Epithelial cell of proximal tubule (primary cell): ENCODE measurements at regions not wholly inside any gene's neighbourhood (a gene's known extent, or its start where the extent isn't known, plus 50 kb on each side); places are given as distances from the start of the nearest gene placed in this dataset.

Experiments used
- DNase-seq: peaks from one replicate; pipeline ENCODE4 v3.0.0-alpha.2; 2011; ENCODE audit warnings: low read depth
- H3K4me3 ChIP-seq: 2 replicates; pipeline ENCODE4 v1.5.1; 2011; ENCODE audit warnings: low read depth, mild to moderate bottlenecking, low read length
- TF ChIP-seq, protein P1 (sequence below): conservative IDR thresholded peaks from 2 replicates; pipeline ENCODE4 v1.5.1; 2012; ENCODE audit warnings: low read depth, mild to moderate bottlenecking, low read length

DNA sequence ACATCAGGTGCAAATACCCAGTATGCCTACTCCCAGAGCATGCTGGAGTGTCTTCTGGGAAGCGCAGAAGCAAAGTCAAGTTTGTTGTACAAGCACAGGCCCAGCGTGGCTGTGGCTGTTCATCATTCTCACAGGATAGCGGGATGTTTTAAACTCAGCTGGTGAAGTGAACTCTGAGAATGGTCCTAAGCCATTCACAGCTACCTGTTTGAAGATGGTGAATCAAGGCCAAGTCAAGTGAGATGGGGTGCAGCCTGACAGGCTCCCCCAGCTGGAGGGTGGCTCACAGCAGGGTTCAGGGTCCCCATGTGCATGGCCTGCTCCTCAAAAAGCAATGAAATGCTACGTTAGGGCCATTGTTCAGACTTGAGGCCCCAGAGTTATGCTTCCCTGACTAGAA is 304.7 kb upstream of the FOXQ1 start:
- no peak for DNase-seq

DNA sequence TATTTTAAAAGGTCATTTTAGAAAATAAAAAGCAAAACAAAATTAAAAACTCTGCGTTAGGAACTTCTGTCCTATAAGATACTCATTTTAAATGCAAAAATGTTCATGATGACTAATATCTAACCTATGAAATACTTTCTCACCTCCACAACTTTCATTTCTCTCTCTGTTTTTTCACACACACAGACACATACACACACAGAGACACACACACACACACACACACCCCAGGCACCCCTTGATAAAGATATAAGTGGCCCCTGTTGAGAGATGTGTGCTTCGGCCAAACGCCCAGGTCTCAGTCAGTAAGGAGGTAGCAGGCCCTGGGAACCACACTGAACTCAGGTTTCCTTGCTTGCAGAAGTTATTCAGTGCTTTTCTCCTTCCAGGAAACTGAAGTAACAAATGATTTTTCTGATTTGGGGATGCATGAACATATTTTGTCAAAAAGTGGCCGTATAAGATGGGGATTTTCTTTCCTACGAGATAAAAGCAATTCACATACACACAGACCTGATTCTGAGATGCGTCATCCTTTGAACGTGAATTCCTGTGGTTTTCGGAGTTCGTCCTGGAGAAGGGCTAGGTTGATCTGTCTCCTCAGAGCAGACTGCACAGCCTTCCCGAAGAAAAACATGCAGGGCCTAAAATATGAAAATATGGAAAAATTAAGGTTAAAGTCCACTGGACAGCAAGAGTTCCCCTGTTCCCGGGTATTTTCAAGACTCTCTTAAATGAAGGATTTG is 306.8 kb upstream of the FOXQ1 start:
- no peak for DNase-seq
- TF ChIP-seq, protein P1, sequence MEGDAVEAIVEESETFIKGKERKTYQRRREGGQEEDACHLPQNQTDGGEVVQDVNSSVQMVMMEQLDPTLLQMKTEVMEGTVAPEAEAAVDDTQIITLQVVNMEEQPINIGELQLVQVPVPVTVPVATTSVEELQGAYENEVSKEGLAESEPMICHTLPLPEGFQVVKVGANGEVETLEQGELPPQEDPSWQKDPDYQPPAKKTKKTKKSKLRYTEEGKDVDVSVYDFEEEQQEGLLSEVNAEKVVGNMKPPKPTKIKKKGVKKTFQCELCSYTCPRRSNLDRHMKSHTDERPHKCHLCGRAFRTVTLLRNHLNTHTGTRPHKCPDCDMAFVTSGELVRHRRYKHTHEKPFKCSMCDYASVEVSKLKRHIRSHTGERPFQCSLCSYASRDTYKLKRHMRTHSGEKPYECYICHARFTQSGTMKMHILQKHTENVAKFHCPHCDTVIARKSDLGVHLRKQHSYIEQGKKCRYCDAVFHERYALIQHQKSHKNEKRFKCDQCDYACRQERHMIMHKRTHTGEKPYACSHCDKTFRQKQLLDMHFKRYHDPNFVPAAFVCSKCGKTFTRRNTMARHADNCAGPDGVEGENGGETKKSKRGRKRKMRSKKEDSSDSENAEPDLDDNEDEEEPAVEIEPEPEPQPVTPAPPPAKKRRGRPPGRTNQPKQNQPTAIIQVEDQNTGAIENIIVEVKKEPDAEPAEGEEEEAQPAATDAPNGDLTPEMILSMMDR, result no peak
- H3K4me3 ChIP-seq, result no peak overlapping the region

More for the DNA sequence above, 304.7 kb upstream of the FOXQ1 start:
- TF ChIP-seq, protein P1, result no peak
- H3K4me3 ChIP-seq, result no peak overlapping the region

DNA sequence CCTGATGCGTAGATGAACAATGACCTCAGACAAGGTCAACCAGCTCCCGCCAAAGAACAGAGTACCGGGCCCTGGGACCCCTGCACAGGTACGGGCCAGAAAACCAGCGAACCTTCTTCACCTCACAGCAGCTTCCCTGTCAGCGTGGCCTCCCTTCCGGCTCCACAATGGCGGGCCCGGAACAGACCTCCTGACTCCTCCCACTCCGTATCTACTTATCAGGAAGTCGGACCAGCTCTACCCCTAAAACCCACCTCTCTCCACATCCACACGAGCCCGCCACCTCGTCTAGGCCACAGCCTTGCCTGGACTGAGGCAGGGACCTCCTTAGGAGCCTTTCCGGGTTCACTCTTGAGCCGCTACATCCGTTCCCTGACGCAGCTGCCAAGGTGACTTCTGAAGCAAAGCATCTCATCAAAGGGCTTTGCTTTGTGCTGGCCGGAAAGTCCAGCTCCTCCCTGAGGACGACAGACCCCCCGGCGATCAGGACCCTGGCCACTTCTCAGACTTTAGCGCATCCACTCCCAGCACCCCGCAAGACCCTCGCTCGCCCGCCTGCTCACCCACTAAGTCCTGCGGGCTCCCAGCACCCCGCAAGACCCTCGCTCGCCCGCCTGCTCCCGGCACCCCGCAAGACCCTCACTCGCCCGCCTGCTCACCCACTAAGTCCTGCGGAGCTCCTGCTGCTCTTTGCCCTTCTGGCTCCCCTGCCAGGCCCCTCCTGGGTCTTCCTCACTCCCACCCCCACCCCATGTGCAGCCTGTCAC is 308.3 kb upstream of the FOXQ1 start:
- DNase-seq, result no peak
- TF ChIP-seq, protein P1, result no peak
- no peak overlapping the region for H3K4me3 ChIP-seq

DNA sequence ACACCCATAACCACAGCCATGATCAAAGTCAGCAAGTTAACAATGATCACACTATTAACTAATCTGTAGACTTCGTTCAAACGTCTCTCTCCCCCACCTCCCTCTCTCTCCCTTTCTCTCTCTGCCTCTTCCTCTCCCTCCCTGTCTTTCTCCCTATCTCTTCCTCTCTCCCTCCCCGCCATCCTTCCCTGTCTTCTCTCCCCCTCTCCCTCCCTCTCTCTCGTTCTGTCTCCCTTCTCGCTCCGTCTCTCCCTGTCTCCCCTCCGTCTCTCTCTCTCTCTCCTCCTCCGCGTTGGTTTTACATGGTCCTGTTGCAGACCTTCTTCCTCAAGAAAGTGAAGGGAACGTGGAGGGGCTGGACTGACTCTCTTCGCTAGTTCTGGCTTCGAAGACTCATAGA is 308.9 kb upstream of the FOXQ1 start:
- H3K4me3 ChIP-seq, result no peak overlapping the region
- TF ChIP-seq, protein P1, result no peak

DNA sequence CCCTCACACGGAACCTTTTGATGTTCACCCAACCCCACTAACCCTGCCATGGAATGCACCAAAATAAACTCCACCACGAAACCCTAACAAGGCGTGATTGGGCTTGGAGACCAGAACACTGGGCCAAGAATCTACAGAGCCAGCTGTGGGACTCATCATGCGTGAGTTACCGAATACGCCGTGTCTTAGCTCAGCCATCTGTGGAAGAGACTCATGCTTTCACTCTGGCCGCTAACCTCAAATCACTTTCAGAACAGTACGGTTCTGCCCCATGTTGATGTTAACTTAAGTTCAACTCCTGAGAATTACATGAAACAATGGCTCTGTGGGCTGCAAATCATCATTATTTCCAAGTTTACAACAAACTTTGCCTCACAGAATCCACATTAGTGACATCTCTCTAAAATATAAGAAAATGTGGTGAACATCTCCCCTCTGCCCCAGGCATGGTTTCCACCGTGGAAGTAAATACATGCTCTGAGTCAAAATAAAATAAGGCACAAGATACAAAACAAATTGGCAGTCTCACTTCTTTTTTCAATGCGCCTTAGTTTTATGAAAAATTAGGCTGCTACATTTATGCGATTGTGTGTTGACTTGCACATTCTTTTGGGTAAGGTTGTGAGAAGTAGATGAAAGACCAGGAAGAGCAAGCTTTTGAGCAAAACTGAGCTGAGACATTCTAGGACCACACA is 308.9 kb upstream of the EXOC2 start:
- H3K4me3 ChIP-seq, result no peak overlapping the region
- TF ChIP-seq, protein P1, result no peak
- DNase-seq, result no peak

More for the DNA sequence above, 308.9 kb upstream of the FOXQ1 start:
- DNase-seq, result no peak

DNA sequence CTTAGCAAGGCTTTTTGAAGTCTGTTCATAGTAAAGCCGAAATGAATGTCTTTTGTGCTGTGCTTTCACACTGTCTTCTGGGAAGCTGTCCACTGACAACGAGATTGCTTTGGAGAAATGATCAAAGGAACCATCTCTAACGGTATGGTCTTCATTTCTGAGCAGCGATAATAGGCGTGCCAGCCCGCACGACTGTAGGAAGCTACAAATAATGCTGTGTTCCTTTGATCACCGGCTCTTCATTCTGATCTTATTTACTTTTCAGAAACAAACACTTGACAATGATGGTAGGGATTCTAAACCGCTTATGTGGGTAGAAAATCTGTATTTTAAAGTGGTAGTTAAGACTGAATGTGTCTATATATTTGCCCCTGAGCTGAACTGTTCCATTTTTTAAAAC is 306.6 kb upstream of the EXOC2 start:
- no peak for DNase-seq
- TF ChIP-seq, protein P1, result no peak
- H3K4me3 ChIP-seq, result no peak overlapping the region
